Ishikawa (cell line): ENCODE measurements at regions not wholly inside any gene's neighbourhood (a gene's known extent, or its start where the extent isn't known, plus 50 kb on each side); places are given as distances from the start of the nearest gene placed in this dataset.

Source experiments
- CEBPB ChIP-seq: IDR thresholded peaks from 2 replicates; pipeline ENCODE4 v1.6.1; 2012
- FOXM1 ChIP-seq: IDR thresholded peaks from 2 replicates; pipeline ENCODE4 v1.6.1; 2012; ENCODE audit warnings: low read depth, borderline replicate concordance
- MAX ChIP-seq: IDR thresholded peaks from 2 replicates; pipeline ENCODE4 v1.6.1; 2012
- NFIC ChIP-seq: IDR thresholded peaks from 2 replicates; pipeline ENCODE4 v1.6.1; 2012
- REST ChIP-seq: IDR thresholded peaks from 2 replicates; pipeline ENCODE4 v1.6.1; 2012; ENCODE audit warnings: low read depth, mild to moderate bottlenecking
- TAF1 ChIP-seq: IDR thresholded peaks from 2 replicates; pipeline ENCODE4 v1.6.1; 2012; ENCODE audit warnings: low read depth, mild to moderate bottlenecking
- TEAD4 ChIP-seq: IDR thresholded peaks from 2 replicates; pipeline ENCODE4 v1.6.1; 2012
- USF1 ChIP-seq: IDR thresholded peaks from 2 replicates; pipeline ENCODE4 v1.6.1; 2012
- YY1 ChIP-seq: IDR thresholded peaks from 2 replicates; pipeline ENCODE4 v1.6.1; 2012; ENCODE audit warnings: low read depth

GRCh38 chr2:23091019-23091418 lies 294.0 kb upstream of the KLHL29 start:
- TF ChIP-seq MAX (no peak), TAF1 (no peak), YY1 (no peak), FOXM1 (no peak), REST (no peak), USF1 (no peak), TEAD4 (no peak), NFIC (no peak), CEBPB (no peak)
